Fibroblast of mammary gland (primary cell): ENCODE measurements at regions not wholly inside any gene's neighbourhood (a gene's known extent, or its start where the extent isn't known, plus 50 kb on each side); places are given as distances from the start of the nearest gene placed in this dataset.
A peak's percentile ranks its signal among the peaks of the same experiment; 100 is the strongest.

Experiments
- DNase-seq: peaks from one replicate; pipeline ENCODE4 v3.0.0-alpha.2; 2010; ENCODE audit warnings: low read depth
- H3K4me3 ChIP-seq: 2 replicates; pipeline ENCODE4 v1.5.1; 2011; ENCODE audit warnings: low read depth, mild to moderate bottlenecking, low read length, moderate library complexity; ENCODE audit not compliant: control insufficient read depth
- CTCF ChIP-seq: conservative IDR thresholded peaks from 2 replicates; pipeline ENCODE4 v1.5.1; 2011; ENCODE audit warnings: low read depth, low read length, inconsistent platforms; ENCODE audit not compliant: control insufficient read depth, insufficient read depth

GRCh38 chr5:146254223-146254622, 50.8 kb downstream of the RBM27 start:
- DNase-seq: no peak
- no peak overlapping the region for H3K4me3 ChIP-seq
- no peak for TF ChIP-seq CTCF

GRCh38 chr5:146273109-146273508, 65.5 kb upstream of the POU4F3 start:
- no peak for TF ChIP-seq CTCF
- no peak overlapping the region for H3K4me3 ChIP-seq
- no peak for DNase-seq

GRCh38 chr5:146283344-146283761, 55.3 kb upstream of the POU4F3 start:
- no peak overlapping the region for H3K4me3 ChIP-seq
- no peak for TF ChIP-seq CTCF
- DNase-seq: peak; percentile 83

- no peak overlapping the region for H3K4me3 ChIP-seq
- DNase-seq: no peak
- TF ChIP-seq CTCF: no peak
These were observed 54.6 kb upstream of the POU4F3 start for GRCh38 chr5:146284016-146284415.
